GM19238 (cell line): ENCODE measurements at regions not wholly inside any gene's neighbourhood (a gene's known extent, or its start where the extent isn't known, plus 50 kb on each side); places are given as distances from the start of the nearest gene placed in this dataset.

Experiments
- DNase-seq: peaks from one replicate; pipeline ENCODE4 v3.0.0; 2011; ENCODE audit warnings: low spot score; ENCODE audit not compliant: insufficient read length

DNA sequence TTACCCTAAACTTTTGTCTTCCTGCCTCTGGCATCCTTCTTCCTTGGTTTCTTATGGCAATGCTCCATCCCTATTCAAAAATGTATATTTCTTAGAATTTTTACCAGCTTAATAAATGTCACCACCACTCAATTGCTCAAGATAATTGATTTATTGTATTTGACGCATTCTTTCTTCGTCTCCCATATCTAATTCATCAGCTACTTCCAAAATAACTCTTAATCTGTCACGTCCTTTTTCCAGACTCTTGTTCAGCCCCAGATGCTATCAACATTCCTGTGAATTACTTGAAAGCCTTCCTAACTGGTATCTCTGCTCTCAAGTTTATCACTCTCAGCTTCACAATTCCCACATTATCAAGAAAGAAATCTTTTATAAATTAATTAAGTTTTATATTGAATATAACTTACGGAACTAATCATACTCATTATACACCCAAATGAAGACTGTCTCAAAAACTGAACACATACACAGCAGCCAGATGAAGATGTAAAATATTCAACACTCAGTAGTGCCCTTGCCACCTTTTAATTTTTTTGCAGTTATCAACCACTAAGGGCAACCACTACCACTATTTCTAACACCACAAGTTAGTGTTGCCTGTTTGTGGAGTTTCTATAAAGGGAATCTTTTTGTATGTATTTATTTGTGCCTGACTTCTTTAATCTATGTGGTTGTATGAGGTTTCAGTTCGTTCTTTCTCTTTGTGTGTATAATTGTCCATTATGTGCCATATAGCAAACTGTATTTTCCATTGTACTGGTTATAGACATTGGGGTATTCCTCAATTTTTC is 2295.4 kb downstream of the PCDH9 start:
- DNase-seq = no peak

DNA sequence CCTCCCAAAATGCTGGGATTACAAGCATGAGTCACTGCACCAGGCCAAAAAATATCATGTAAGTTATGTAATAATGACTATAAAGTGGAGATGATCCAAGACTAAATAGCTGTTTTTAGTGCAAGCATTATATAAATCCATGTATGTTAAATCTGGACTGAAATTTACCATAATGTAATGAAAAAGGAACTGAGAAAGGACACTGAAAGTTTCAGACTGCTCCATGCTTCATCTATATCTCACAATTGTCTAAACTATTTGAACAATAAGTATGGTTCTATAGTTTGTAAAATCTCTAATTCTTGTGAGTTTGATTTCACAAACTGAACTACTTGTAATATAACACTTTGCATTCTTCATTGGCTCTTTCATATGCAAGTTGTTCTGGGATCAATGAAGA is 2299.5 kb downstream of the PCDH9 start:
- no peak for DNase-seq

DNA sequence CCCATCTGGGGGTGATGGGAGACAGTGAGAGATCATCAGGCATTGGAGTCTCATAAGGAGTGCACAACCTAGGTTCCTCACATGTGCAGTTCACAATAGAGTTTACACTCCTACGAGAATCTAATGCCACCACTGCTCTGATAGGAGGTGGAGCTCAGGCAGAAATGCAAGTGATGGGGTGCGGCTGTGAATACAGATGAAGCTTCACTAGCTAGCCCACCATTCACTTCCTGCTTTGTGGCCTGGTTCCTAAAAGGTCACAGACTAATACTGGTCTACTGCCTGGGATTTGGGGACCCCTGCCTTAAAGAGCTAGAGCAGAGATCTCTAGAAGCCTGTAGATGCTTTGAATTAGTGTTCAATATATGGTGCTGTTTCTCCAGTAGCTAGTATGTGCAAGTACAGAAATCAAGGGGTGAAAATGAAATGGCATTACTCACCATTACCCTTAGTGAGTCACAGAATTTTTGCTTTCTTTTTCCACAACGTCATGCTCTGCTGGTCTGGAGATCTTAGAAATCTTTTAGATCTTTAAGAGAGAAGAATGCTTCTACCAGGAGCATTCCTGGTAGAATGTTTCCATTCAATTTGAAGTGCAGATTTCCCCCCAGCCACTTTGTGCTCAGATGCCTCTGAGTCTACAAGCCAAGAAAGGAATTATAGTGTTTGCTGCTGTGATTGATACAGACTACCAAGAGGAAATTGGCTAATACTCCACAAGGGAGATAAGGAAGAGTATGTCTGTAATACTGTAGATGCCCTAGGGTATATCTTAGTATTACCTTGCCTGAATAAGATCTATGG is 2301.2 kb downstream of the PCDH9 start:
- DNase-seq = no peak

DNA sequence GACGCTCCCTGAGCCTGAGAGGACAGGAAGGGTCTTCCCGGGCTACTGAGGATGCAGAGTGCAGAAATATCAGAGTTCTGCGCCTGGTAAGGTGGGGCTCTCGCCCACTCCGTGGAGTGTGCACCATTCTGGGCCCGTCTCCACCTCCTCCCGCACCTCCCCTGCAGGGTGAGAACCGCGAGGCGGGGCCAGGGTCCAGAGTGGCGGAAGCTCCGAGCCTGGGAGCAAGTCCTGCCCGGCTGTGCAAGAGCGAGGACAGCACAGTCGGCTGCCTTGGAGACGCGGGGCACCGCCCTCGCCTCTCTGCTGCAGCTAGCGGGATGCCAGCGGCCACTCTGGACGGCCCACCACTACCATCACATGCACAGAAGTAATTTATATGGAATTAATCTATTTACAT is 2304.4 kb downstream of the PCDH9 start:
- DNase-seq = no peak

DNA sequence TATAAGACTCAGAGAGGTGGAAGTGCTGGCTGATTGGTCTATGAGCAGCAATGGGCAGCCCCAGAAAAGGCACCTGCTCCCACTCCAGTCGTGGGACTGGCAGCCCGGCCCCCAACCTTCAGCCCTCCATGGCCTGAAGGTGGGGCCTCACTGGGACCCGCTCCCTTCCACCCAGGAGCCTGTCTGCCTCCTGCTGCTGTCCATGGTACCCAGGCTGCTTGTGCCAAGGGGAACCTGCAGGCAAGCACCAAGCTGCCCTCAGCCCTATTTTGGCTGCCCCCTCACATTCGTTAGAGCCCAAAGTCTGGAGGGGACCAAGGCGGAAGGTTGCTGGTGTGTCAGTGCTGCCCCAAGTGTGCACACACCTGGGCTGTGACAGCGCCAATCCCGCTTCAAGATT is 2304.9 kb downstream of the PCDH9 start:
- no peak for DNase-seq

DNA sequence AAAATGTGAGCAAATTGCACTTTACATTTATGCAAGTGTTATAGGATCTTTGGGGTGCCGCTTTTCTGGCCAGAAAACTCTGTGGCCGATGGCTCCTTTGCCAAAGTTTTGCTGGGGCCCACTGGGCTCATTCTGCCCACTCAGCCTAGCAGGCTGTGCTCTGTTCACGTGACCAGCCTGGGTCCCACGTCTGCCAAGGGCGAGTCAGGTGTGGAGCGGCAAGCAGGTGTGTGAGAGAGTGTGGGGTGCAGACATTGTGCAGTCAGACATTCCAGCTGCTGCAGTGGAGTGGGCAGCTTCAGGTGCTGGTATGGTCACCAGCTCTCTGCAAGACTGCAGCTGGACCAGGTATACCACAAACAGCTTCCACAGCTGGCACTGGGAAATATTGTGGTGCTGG is 2305.7 kb downstream of the PCDH9 start:
- DNase-seq = no peak

DNA sequence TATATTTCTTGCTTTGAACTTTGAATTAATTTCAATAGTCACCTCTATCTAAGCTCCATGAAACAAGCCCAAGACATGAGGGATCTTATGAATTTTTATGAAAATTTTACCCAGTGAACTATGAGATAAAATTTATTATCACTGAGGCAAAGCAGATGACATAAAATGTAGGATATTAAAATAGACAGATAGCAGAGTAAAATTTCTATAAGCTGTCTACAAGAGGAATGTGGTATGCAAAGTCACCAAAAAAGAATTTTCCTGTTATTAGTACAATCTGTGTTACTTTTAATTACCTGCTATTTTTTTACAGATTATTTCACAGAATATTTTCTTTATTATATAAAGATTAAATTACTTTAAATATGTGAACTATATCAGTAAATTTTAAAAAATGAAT is 2312.6 kb downstream of the PCDH9 start:
- no peak for DNase-seq

DNA sequence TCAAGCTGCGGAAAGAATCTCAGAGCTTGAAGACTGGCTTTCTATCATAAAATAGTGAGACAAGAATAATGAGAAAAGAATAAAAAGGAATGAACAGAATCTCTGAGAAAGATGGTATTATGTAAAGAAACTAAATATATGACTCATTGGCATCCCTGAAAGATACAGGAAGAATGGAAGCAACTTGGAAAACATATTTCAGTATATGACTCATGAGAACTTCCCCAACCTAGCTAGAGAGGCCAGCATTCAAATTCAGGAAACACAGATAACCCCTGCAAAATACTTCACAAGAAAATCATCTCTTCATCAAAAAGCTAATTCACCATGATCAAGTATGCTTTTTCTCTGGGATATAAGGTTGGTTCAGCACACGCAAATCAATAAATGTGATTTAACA is 2318.0 kb downstream of the PCDH9 start:
- no peak for DNase-seq

DNA sequence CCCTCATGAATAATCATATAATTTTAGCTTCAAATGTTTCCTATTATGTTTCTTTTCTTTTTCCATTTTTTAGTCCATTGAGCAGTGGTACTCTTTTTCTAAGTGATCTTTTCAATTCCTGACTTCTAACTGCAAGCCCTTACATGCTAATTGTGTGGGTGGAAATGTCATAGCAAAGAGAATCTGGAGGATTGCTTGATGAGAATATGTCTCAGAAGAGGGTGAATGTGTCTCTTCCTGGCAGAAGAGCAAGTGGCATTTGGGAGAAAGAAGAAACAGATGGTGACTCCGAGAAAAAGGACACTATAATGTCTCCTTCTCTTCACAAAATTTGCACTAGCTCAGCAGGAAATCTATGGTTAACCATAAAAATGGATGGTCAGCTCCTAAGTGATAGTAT is 2320.0 kb downstream of the PCDH9 start:
- no peak for DNase-seq

DNA sequence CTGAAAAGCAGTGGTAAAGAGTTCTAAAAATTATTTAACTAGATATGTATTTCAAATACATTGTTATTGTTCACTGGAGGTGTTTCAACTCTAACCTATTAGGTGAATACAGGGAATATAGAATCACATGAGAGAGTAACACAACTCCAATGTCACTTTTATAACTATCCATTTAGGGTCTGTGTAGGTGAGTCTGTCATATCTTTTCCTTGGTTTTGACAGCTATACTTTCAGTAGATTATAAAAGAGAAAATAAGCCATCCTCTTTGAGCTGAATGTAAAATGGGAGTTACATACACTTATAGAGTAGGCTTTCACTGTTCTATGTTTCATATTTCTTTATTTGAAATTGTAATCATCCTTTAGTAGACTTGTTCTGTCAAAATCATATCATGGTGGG is 2321.0 kb downstream of the PCDH9 start:
- no peak for DNase-seq

DNA sequence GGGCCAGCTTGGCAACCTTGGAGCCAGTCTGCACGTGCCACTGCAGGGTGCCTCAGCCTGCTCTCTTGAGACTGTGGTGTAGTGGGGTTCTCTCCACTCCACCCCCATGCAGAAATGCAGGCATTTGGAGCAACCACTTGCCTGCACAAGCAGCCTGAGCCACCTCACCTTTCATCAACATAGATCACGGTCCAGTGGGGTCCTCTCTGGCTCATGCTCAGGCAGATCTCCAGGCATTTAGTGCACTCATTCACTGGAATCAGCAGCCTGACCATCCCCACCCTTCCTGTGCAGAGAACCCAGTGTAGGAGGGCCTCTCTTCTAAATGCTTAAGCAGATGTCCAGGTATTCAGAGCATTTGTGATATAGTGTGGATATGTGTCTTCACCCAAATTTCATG is 2330.1 kb downstream of the PCDH9 start:
- DNase-seq = no peak

DNA sequence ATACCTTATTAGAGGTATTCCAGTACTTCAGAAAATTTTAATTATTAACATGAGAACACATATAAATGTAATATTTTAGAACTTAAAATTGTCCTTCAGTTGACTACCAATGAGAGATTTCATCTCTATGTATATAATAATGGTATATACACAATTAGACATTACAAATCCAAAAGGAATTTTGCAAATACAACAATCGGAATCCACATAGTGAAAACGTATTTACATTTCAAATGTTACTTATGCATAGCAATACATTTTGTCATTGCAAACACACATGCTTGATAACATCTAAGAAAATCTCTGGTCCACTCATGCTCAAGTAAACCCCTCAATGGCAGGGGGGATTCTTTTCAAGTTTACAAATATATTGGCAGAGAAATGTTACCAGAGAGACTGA is 2345.2 kb downstream of the PCDH9 start:
- no peak for DNase-seq

DNA sequence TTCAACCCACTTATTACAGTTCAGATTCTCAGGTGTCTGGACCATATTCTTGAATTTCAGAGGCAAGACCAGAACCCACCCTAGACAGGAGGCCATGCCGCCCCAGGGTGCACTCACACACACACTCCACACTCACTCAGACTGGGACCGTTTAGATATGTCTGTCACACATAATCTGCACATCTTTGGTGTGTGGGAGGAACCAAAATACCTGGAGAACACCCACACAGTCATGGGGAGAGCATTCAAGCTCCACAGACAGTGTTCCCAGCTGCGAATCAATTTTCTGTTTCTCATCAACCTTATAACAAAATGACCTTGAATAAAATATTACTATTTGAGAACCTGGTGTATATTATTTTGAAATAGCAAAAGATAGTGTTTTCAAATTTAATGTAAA is 2353.0 kb downstream of the PCDH9 start:
- DNase-seq = no peak

DNA sequence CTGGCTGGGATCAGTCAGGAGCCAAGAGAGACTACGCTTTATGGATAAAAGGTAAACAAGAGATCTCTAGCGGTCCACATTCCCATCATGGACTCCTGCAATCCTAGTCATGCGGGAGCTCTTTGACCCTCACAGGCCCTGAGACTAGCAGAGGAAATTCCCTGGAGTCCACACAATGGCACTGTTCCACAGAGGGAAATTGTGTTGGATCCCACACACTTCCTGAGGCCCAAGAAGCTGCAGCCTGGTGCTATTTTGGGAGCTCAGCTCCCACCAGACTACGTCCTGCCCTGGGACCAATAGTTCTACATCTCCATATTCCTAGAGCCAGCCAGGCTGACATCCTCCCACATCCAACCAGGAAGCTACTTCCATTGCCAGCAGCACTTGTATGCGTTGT is 2358.4 kb downstream of the PCDH9 start:
- no peak for DNase-seq

DNA sequence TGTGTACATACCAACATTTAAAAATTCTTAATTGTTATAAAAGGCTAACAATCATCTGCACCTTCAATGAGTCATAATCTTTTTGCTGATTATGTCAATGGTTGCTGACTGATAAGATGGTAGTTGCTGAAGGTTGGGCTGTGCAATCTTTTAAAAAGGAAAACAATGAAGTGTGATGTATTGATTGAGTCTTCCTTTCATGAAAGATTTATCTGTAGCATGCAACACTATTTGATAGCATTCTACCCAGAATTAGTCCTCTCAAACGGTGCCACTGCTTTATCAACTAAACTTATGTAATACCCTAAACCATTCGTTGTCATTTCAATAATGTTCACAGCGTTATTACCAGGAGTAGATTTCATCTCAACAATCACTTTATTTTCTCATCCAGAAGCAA is 2360.6 kb downstream of the PCDH9 start:
- no peak for DNase-seq

DNA sequence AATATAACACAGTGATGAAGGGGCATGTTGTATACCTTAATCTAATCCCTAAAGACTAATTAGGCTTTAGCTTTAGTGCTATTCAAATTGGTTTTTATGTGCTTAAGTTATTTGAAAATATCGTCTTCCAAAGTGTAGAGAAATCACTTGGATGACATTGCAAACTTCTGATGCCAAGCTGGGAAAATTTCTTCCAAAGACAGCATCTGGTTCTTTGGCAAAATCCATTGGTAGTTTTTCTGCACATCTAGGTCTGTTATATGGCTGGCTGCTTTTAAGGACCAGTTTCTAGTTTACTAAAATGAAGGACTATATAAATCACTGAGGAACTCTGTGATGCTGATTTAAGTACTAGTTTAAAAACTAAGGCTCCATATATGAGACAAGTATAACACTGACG is 2362.3 kb downstream of the PCDH9 start:
- no peak for DNase-seq

DNA sequence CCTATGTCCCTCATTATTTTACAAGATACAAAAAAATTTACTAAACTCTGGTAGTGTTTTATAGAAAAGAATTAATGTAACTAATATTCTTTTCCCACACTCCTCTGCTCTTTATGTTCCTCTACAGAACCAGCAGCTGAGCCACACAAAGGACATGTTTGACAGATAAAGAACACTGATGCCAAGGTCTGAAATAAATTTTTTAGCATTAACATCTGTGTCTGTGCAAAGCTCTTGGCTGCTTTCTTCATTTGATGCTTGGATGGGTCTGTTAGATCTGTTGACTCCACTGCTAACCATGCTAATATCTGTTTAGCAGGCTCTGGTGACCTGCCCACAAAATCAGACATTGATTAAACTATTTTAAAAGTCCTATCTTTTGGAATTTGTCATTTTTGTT is 2363.8 kb downstream of the PCDH9 start:
- no peak for DNase-seq

DNA sequence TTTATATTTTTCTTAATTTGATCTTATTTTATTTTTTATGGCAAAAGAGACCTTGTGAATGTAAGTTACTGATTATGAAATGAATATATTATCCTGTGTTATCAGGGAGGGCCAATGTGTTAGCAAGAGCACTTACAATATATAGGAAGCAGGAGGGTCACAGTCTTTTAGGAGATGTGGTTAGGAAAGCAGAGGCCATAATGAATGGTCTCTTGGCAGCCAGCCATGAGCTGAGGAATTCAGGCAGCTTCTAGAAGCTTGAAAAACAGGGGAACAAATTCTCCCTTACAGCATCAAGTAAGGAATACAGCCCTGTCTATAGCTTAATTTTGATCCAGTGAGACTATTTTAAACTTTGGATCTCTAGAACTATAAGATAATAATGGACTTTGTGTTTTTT is 2374.6 kb downstream of the PCDH9 start:
- no peak for DNase-seq

DNA sequence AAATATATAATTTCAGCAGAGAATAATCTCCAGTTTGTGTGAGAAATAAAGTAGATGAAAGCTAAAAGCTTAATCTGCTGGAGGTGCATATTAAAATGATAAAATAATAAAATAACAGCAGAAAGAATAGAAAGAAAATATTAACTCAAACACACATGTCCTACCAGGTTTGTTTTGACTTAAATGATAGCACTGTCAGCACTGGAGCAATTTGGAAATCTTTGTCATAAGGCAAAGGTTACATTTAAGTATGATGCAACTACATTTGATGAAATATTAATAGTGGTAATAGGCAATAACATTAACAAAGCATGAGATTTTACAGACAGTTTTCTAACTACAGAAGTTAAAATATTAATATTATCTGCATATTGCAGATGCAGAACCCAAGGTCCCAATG is 2380.1 kb downstream of the PCDH9 start:
- DNase-seq = no peak

DNA sequence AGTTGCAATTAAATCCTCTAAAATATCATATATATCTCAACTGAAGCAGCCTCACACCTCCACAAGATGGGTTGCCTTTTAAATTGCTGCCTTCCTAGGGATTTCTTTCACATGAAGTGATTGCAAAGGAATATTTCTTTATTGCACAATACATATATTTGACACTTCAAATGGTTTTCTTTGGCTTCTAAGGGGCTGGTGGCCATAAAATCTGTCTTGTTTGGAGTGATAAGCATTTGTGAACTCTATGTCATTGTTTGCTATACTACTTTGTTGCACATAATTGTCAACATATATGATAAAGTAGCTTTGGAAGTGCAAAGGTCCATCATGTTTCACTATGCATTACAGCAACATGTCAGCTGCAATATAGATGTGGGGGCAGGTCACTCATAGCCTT is 2380.9 kb downstream of the PCDH9 start:
- DNase-seq = no peak

DNA sequence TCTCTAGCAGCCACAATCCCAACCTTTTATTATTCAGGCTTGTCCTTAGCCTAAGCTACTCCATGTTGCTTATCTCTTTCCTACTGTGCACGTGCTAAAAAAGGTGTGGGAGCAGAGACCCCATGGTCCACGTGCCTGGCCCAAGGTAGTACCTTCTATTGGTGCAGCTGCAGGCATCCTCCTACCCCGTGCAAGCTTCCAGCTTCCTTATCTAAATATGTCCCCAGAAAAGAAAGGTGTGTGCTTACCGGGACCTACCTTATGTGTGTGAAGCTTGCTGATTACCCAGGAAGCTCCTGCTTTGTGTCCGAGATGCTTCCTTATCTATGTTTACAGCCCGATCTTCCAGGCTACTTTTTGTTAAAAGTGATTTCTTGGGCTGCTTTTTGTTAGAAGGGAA is 2382.4 kb downstream of the PCDH9 start:
- DNase-seq = no peak

DNA sequence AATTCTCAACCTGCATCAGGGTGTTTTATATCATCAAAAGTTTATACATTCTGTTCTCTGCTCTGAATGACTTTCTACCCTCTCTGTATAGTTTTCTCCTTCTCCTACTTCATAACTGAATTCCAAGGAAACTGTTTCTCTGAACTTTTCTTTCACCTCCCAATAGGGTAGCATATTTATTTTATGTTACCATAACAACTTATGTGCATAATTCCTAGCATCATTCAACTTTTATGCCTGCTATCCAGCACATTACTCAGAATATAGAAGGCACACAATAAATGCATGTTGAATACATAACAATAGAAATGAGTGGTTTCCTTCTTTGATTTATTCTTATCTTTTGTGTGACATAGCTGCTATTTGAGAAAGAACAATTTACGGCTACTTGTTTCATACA is 2385.0 kb downstream of the PCDH9 start:
- DNase-seq = no peak

DNA sequence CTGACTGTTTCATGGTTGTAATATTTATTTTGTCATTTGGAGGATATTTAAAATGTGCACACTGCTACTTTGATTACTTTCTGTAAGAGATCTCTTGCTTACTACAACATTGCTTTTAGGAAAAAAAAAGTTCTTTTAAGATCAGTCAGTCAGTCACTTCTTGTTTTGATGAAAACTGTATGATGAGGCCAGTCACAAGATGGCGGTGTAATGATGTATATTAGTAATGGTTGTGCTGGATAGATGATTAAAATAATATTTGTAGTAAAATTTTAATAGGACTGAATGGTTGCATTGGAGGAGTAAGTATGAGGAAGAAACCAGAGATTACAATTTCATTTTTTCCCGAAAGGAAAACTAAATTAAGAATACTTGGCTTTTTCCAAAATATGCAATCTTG is 2411.1 kb downstream of the PCDH9 start:
- DNase-seq = no peak
